Pancreas (tissue), 10 donors: ENCODE measurements at regions not wholly inside any gene's neighbourhood (a gene's known extent, or its start where the extent isn't known, plus 50 kb on each side); places are given as distances from the start of the nearest gene placed in this dataset.

Experiments used
- ATAC-seq, 4 donors: fragments of 200-7000 bp; cut with Tn5 transposase; one replicate each; pipeline versions ENCODE4 v1.8.0 to v1.9.1; 2020; ENCODE audit warnings: mild to moderate bottlenecking in 4 of 4, moderate library complexity in 4 of 4
- DNase-seq, 6 donors: peaks; one replicate each; pipeline ENCODE4 v3.0.0-alpha.2; 2020
- FAIRE-seq: peaks from 2 replicates; lab custom pipeline; 2012; peaks lifted over from hg19 to GRCh38; lab: Jason Lieb, UNC
- H3K27ac ChIP-seq, 4 donors: fragments of 200-600 bp; sonication (generic); 1 replicate in 3 of 4; 2 replicates in 1 of 4; pipeline versions ENCODE4 v1.5.0 to v1.8.0; 2020
- H3K27me3 ChIP-seq, 4 donors: fragments of 200-600 bp; one replicate each; pipeline ENCODE4 v1.8.0; 2021
- H3K36me3 ChIP-seq, 3 donors: fragments of 200-600 bp; sonication (generic) in 1 of 3; one replicate each; pipeline versions ENCODE4 v1.5.0 to v1.8.0; 2020 to 2021
- H3K4me1 ChIP-seq, 3 donors: fragments of 200-600 bp; one replicate each; pipeline ENCODE4 v1.8.0; 2021
- H3K4me3 ChIP-seq, 4 donors: fragments of 200-600 bp; sonication (generic) in 2 of 4; one replicate each; pipeline versions ENCODE4 v1.5.0 to v1.8.0; 2020 to 2021
- H3K9me3 ChIP-seq, 4 donors: fragments of 200-600 bp; one replicate each; pipeline ENCODE4 v1.8.0; 2021
- CTCF ChIP-seq, 4 donors: fragments of 200-600 bp; sonication (generic) in 3 of 4; IDR thresholded peaks; one replicate each; pipeline versions ENCODE4 v1.5.0 to v1.8.0; 2021; ENCODE audit warnings: antibody characterized with exemption in 4 of 4
- whole genome bisulfite sequencing, 2 donors: extraction: QIAGEN DNeasy Blood & Tissue Kit; methylation state at CpG; one replicate each; pipeline ENCODE4 v1.1.7; 2013; 5-methylcytosine and 5-hydroxymethylcytosine counted together
- intact Hi-C, 3 donors: fragments of 100-400 bp; cut with DNase I; formaldehyde crosslinking; loops; one replicate each; pipeline versions ENCODE4 v1.11.1 to v1.14.2; 2022
- donor health status: healthy with polysubstance abuse.
- donor health status: DM: no; HTN: no; CAD: no; lungs with moderate emphysema.
- donor health status: DM: no; HTN: no; CAD: no.
- donor health status: control.
- donor health status: control.
- donor health status: Bipolar disorder and iron deficiency.
- donor health status: DM: yes; HTN: yes; CAD: no.
- donor health status: DM: no; HTN: no; CAD: no.
- donor health status: DM: no; HTN: no; CAD: no.
- donor health status: DM: yes; HTN: yes; CAD: no.

GRCh38 chr16:79535130-79535529 is 65.4 kb downstream of the MAF start:
- no peaks in the 10 kb centered on the region for H3K4me1 ChIP-seq
- H3K9me3 ChIP-seq = no peaks in the 10 kb centered on the region
- H3K27me3 ChIP-seq = no peaks in the 10 kb centered on the region
- ATAC-seq = peak in 1 of 4 donors; percentile 48
- H3K27ac ChIP-seq = no peak overlapping the region
- DNase-seq = no peak
- no peak for FAIRE-seq
- H3K36me3 ChIP-seq = no peaks in the 10 kb centered on the region
- TF ChIP-seq CTCF (IDR thresholded peaks at IDR 0.05) = no peak
- 68 to 72% methylated on average over 5 of the region's 5 CpGs for whole genome bisulfite sequencing, 2 donors
- no peak overlapping the region for H3K4me3 ChIP-seq
- intact Hi-C loops = no loop called here

- intact Hi-C loops = no loop called here
- no peak for TF ChIP-seq CTCF (IDR thresholded peaks at IDR 0.05)
- no peak for ATAC-seq
- no peaks in the 10 kb centered on the region for H3K36me3 ChIP-seq
- no peaks in the 10 kb centered on the region for H3K27me3 ChIP-seq
- 97% methylated on average over 3 of the region's 3 CpGs for WGBS, 2 donors
- DNase-seq = no peak
- no peak for FAIRE-seq
- no peak overlapping the region for H3K27ac ChIP-seq
- no peaks in the 10 kb centered on the region for H3K4me1 ChIP-seq
- no peaks in the 10 kb centered on the region for H3K9me3 ChIP-seq
- no peak overlapping the region for H3K4me3 ChIP-seq
Observed at GRCh38 chr16:79534143-79534542, 66.4 kb downstream of the MAF start.

- intact Hi-C loops = no loop called here
- FAIRE-seq (no peak), DNase-seq (no peak), ATAC-seq (no peak)
- no peaks in the 10 kb centered on the region for H3K4me1 ChIP-seq
- H3K4me3 ChIP-seq = no peak overlapping the region
- no peaks in the 10 kb centered on the region for H3K9me3 ChIP-seq
- no peak for TF ChIP-seq CTCF (IDR thresholded peaks at IDR 0.05)
- H3K36me3 ChIP-seq = no peaks in the 10 kb centered on the region
- 82 to 85% methylated on average over 3 of the region's 3 CpGs for WGBS, 2 donors
- no peaks in the 10 kb centered on the region for H3K27me3 ChIP-seq
- no peak overlapping the region for H3K27ac ChIP-seq
Observed at GRCh38 chr16:79533292-79533691, 67.2 kb downstream of the MAF start.

GRCh38 chr16:79532785-79533184 is 67.8 kb downstream of the MAF start:
- Histone ChIP-seq H3K27me3 (no peaks in the 10 kb centered on the region), H3K36me3 (no peaks in the 10 kb centered on the region), H3K27ac (no peak overlapping the region), H3K9me3 (no peaks in the 10 kb centered on the region), H3K4me3 (no peak overlapping the region), H3K4me1 (no peaks in the 10 kb centered on the region)
- no peak for TF ChIP-seq CTCF (IDR thresholded peaks at IDR 0.05)
- no peak for DNase-seq
- 38 to 43% methylated on average over 5 of the region's 5 CpGs for WGBS, 2 donors
- no peak for FAIRE-seq
- ATAC-seq = no peak
- intact Hi-C loops = no loop called here

GRCh38 chr16:79532273-79532672 is 68.3 kb downstream of the MAF start:
- no peaks in the 10 kb centered on the region for H3K4me1 ChIP-seq
- FAIRE-seq (no peak), DNase-seq (no peak), ATAC-seq (no peak)
- H3K9me3 ChIP-seq = no peaks in the 10 kb centered on the region
- no peak for TF ChIP-seq CTCF (IDR thresholded peaks at IDR 0.05)
- intact Hi-C loops = no loop called here
- H3K27ac ChIP-seq = no peak overlapping the region
- 75 to 82% methylated on average over 4 of the region's 4 CpGs for WGBS, 2 donors
- H3K4me3 ChIP-seq = no peak overlapping the region
- H3K36me3 ChIP-seq = no peaks in the 10 kb centered on the region
- H3K27me3 ChIP-seq = no peaks in the 10 kb centered on the region
